ENCODE measurements at regions not wholly inside any gene's neighbourhood (a gene's known extent, or its start where the extent isn't known, plus 50 kb on each side); places are given as distances from the start of the nearest gene placed in this dataset.

DNA sequence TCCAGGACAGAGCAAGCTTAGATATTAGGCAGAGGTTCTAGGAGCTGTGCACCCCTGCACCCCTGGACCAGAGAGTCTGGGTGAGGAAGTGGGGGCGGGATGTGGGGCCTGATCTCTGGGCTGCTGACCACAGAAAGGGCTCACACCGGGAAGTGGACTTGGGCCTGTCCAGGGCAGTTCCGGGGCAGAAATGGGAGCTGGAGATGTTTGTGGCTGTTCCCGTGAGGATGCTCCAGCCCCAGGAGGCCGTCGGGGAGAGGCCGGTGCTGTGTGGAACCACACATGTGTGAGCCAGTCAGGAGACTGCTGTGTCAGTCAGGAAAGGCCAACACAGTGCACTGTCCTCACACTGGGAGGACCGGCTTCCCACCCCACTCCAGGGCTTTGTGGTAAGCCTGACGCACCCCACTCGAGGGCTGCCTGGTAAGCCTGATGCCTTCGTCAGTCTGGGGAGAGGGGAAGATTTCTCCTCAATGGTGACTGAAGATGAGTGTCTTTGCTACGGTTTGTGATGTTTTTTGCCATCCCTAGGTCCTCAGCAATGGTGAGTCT lies 741.0 kb downstream of the BRD1 start:
- no peaks in the 10 kb centered on the region for H3K4me1 Mint-ChIP-seq
- intact Hi-C loops (cut with micrococcal nuclease): no loop called here
- WGBS (ENCODE audit: insufficient coverage): 92% methylated on average over 9 of the region's 12 CpGs
- no peak overlapping the region for H3K4me2 ChIP-seq (replicated peaks; ENCODE audit: low read depth, low read length, poor library complexity, severe bottlenecking)
- DNase-seq: no peak
- CTCF ChIA-PET: no interaction called here
- H3K9ac ChIP-seq (ENCODE audit: low read length): no peak overlapping the region
- no peak overlapping the region for H3K4me3 ChIP-seq (ENCODE audit: control extremely low read depth in 1 of 5, extremely low read depth in 1 of 5, insufficient read depth in 1 of 5, low read depth in 2 of 5, low read length in 4 of 5)
- H3K9me3 ChIP-seq (ENCODE audit: control extremely low read depth in 1 of 3, control insufficient read depth in 2 of 3, insufficient read depth in 1 of 3, low read length in 2 of 3): no peaks in the 10 kb centered on the region
- no peaks in the 10 kb centered on the region for H3K27me3 ChIP-seq (replicated peaks in 1 of 4; ENCODE audit: control extremely low read depth in 1 of 4, control insufficient read depth in 3 of 4, insufficient read depth in 4 of 4, low read length in 3 of 4)
- POLR2A ChIA-PET: no interaction called here
- no peak overlapping the region for H3K27ac Mint-ChIP-seq
- H4K20me1 ChIP-seq (ENCODE audit: control insufficient read depth, insufficient read depth, low read length, poor library complexity, severe bottlenecking): no peaks in the 10 kb centered on the region
- H3K4me1 ChIP-seq (ENCODE audit: control insufficient read depth in 2 of 2, insufficient read depth in 2 of 2, low read length in 2 of 2): no peaks in the 10 kb centered on the region
- H3K4me3 Mint-ChIP-seq: no peak overlapping the region
- H3K36me3 ChIP-seq (replicated peaks in 1 of 2; ENCODE audit: control extremely low read depth in 1 of 2, control insufficient read depth in 1 of 2, extremely low read depth in 1 of 2, insufficient read depth in 2 of 2, low read length in 1 of 2): no peaks in the 10 kb centered on the region
- H3K9me3 Mint-ChIP-seq (ENCODE audit: insufficient read depth): no peaks in the 10 kb centered on the region
- ATAC-seq (ENCODE audit: low read depth): no peak
- no peaks in the 10 kb centered on the region for H3K27me3 Mint-ChIP-seq
- H3K79me2 ChIP-seq (ENCODE audit: control insufficient read depth, insufficient read depth, low read length): no peaks in the 10 kb centered on the region
- no peak overlapping the region for H3K27ac ChIP-seq (ENCODE audit: low read length in 2 of 2)
- no peak for TF ChIP-seq EZH2 (IDR thresholded peaks at IDR 0.05; ENCODE audit: borderline replicate concordance, insufficient read depth, low read depth, low read length, poor library complexity, severe bottlenecking)
- TF ChIP-seq, protein P1, sequence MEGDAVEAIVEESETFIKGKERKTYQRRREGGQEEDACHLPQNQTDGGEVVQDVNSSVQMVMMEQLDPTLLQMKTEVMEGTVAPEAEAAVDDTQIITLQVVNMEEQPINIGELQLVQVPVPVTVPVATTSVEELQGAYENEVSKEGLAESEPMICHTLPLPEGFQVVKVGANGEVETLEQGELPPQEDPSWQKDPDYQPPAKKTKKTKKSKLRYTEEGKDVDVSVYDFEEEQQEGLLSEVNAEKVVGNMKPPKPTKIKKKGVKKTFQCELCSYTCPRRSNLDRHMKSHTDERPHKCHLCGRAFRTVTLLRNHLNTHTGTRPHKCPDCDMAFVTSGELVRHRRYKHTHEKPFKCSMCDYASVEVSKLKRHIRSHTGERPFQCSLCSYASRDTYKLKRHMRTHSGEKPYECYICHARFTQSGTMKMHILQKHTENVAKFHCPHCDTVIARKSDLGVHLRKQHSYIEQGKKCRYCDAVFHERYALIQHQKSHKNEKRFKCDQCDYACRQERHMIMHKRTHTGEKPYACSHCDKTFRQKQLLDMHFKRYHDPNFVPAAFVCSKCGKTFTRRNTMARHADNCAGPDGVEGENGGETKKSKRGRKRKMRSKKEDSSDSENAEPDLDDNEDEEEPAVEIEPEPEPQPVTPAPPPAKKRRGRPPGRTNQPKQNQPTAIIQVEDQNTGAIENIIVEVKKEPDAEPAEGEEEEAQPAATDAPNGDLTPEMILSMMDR (IDR thresholded peaks at IDR 0.05): no peak
- no peak overlapping the region for H2AFZ ChIP-seq (ENCODE audit: insufficient read depth, low read depth, low read length, poor library complexity, severe bottlenecking)

DNA sequence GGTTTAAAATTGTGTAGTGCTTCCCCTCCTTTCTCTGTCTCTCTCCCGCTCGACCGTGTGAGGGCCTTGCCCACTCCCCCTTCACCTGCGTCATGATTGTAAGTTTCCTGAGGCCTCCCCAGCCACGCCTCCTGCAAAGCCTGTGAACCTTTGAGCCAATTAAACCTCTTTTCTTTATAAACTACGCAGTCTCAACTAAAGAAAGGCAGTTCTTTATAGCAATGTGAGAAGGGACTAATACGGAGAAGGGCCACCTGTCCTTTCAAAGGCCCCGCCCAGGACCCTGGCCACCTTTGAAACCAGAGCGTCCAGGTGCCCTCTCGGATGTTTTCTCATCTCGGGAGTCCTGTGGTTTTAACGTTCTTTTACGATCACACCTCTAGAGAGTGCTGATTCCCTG lies 741.5 kb downstream of the BRD1 start:
- WGBS (ENCODE audit: insufficient coverage): 76% methylated on average over 12 of the region's 13 CpGs
- Histone ChIP-seq H3K27ac (ENCODE audit: low read length in 2 of 2) (no peak overlapping the region), H3K4me1 (ENCODE audit: control insufficient read depth in 2 of 2, insufficient read depth in 2 of 2, low read length in 2 of 2) (no peaks in the 10 kb centered on the region), H3K9ac (ENCODE audit: low read length) (no peak overlapping the region), H3K4me3 (ENCODE audit: control extremely low read depth in 1 of 5, extremely low read depth in 1 of 5, insufficient read depth in 1 of 5, low read depth in 2 of 5, low read length in 4 of 5) (no peak overlapping the region), H3K9me3 (ENCODE audit: control extremely low read depth in 1 of 3, control insufficient read depth in 2 of 3, insufficient read depth in 1 of 3, low read length in 2 of 3) (no peaks in the 10 kb centered on the region), H3K4me2 (replicated peaks; ENCODE audit: low read depth, low read length, poor library complexity, severe bottlenecking) (no peak overlapping the region), H3K36me3 (replicated peaks in 1 of 2; ENCODE audit: control extremely low read depth in 1 of 2, control insufficient read depth in 1 of 2, extremely low read depth in 1 of 2, insufficient read depth in 2 of 2, low read length in 1 of 2) (no peaks in the 10 kb centered on the region), H4K20me1 (ENCODE audit: control insufficient read depth, insufficient read depth, low read length, poor library complexity, severe bottlenecking) (no peaks in the 10 kb centered on the region), H3K27me3 (replicated peaks in 1 of 4; ENCODE audit: control extremely low read depth in 1 of 4, control insufficient read depth in 3 of 4, insufficient read depth in 4 of 4, low read length in 3 of 4) (no peaks in the 10 kb centered on the region), H3K79me2 (ENCODE audit: control insufficient read depth, insufficient read depth, low read length) (no peaks in the 10 kb centered on the region), H2AFZ (ENCODE audit: insufficient read depth, low read depth, low read length, poor library complexity, severe bottlenecking) (no peak overlapping the region)
- intact Hi-C loops (cut with micrococcal nuclease): no loop called here
- H3K9me3 Mint-ChIP-seq (ENCODE audit: insufficient read depth): no peaks in the 10 kb centered on the region
- DNase-seq: no peak
- no peak overlapping the region for H3K27ac Mint-ChIP-seq
- TF ChIP-seq, protein P1 (IDR thresholded peaks at IDR 0.05): no peak
- TF ChIP-seq EZH2 (IDR thresholded peaks at IDR 0.05; ENCODE audit: borderline replicate concordance, insufficient read depth, low read depth, low read length, poor library complexity, severe bottlenecking): no peak
- H3K27me3 Mint-ChIP-seq: no peaks in the 10 kb centered on the region
- no peak overlapping the region for H3K4me3 Mint-ChIP-seq
- H3K4me1 Mint-ChIP-seq: no peaks in the 10 kb centered on the region
- ChIA-PET POLR2A (no interaction called here), CTCF (no interaction called here)
- no peak for ATAC-seq (ENCODE audit: low read depth)
